MM.1S (cell line): ENCODE measurements at regions not wholly inside any gene's neighbourhood (a gene's known extent, or its start where the extent isn't known, plus 50 kb on each side); places are given as distances from the start of the nearest gene placed in this dataset.

Source experiments
- DNase-seq: peaks from one replicate; pipeline ENCODE4 v3.0.0-alpha.2; 2015
- H2AFZ ChIP-seq: fragments of 300-600 bp; sonication (generic); 2 replicates; pipeline ENCODE4 v1.6.0; 2016; ENCODE audit warnings: antibody characterized with exemption, low read length
- H3F3A ChIP-seq: fragments of 300-600 bp; sonication (generic); 2 replicates; pipeline ENCODE4 v1.6.1; 2016; ENCODE audit warnings: mild to moderate bottlenecking, antibody characterized with exemption, low read length, moderate library complexity, mixed read lengths; ENCODE audit not compliant: insufficient read depth
- H3K27ac ChIP-seq: fragments of 300-600 bp; sonication (generic); 2 replicates; pipeline ENCODE4 v1.5.1; 2016; ENCODE audit warnings: mild to moderate bottlenecking, low read length
- H3K27me3 ChIP-seq: fragments of 300-600 bp; sonication (generic); replicated peaks from 2 replicates; pipeline ENCODE4 v1.6.0; 2016; ENCODE audit warnings: low read length; ENCODE audit not compliant: insufficient read depth
- H3K36me3 ChIP-seq: fragments of 300-600 bp; sonication (generic); replicated peaks from 2 replicates; pipeline ENCODE4 v1.6.1; 2016; ENCODE audit warnings: mild to moderate bottlenecking, low read length, mixed read lengths; ENCODE audit not compliant: insufficient read depth
- H3K4me1 ChIP-seq: fragments of 300-600 bp; sonication (generic); 2 replicates; pipeline ENCODE4 v1.6.1; 2016; ENCODE audit warnings: low read length, mixed read lengths
- H3K4me2 ChIP-seq: fragments of 300-600 bp; sonication (generic); 2 replicates; pipeline ENCODE4 v1.6.0; 2016; ENCODE audit warnings: low read depth, low read length
- H3K4me3 ChIP-seq: fragments of 300-600 bp; sonication (generic); 2 replicates; pipeline ENCODE4 v1.5.1; 2016; ENCODE audit warnings: low read length, mixed read lengths
- H3K79me2 ChIP-seq: fragments of 300-600 bp; sonication (generic); 2 replicates; pipeline ENCODE4 v1.6.1; 2016; ENCODE audit warnings: mixed run types, low read length, mixed read lengths
- H3K9ac ChIP-seq: fragments of 300-600 bp; sonication (generic); 2 replicates; pipeline ENCODE4 v1.6.1; 2016; ENCODE audit warnings: low read length, mixed read lengths
- H3K9me2 ChIP-seq: fragments of 300-600 bp; sonication (generic); replicated peaks from 2 replicates; pipeline ENCODE4 v1.6.1; 2016; ENCODE audit warnings: mild to moderate bottlenecking, low read length, mixed read lengths; ENCODE audit not compliant: insufficient read depth
- H3K9me3 ChIP-seq: fragments of 300-600 bp; sonication (generic); replicated peaks from 2 replicates; pipeline ENCODE4 v1.6.1; 2016; ENCODE audit warnings: mild to moderate bottlenecking, low read length, mixed read lengths; ENCODE audit not compliant: insufficient read depth
- H4K20me1 ChIP-seq: fragments of 300-600 bp; sonication (generic); 2 replicates; pipeline ENCODE4 v1.6.1; 2016; ENCODE audit warnings: mild to moderate bottlenecking, low read length, moderate library complexity, mixed read lengths; ENCODE audit not compliant: insufficient read depth
- EZH2 ChIP-seq: fragments of 300-600 bp; sonication (generic); optimal IDR thresholded peaks from 2 replicates; pipeline ENCODE3; 2017; ENCODE audit warnings: low read depth, mild to moderate bottlenecking, antibody characterized with exemption, low read length, mixed read lengths
- EZH2phosphoT487 ChIP-seq: fragments of 300-600 bp; sonication (generic); IDR thresholded peaks from 2 replicates; pipeline ENCODE4 v1.6.1; 2018; ENCODE audit warnings: antibody characterized with exemption, low read length
- TF ChIP-seq, protein P1 (sequence below): fragments of 300-600 bp; sonication (generic); IDR thresholded peaks from 2 replicates; pipeline ENCODE4 v1.5.1; 2016; ENCODE audit warnings: antibody characterized with exemption, low read length, mixed read lengths

DNA sequence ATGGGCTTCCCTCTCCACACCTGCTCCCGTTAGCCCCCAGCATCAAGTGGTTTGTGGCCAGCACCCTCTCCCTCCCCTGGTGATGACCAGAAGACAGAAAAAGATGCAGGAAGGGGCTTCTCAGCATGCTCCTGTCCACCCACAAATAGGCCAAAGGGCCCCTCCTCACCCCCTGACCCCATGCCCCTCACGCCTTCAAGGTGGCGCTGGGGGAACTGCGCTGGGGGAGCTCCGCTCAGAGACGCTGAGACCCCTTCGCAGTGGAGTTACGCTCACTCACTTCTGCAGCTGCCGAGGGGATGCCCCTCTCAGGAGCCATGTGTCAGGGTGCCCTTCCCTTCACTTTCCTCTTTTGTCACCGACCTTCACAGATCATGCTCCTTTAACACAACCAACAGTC is 92.0 kb downstream of the PSMB1 start:
- no peak overlapping the region for H3K9ac ChIP-seq
- H3F3A ChIP-seq: no peaks in the 10 kb centered on the region
- no peaks in the 10 kb centered on the region for H3K9me2 ChIP-seq
- H2AFZ ChIP-seq: no peak overlapping the region
- H3K4me2 ChIP-seq: no peak overlapping the region
- H3K27ac ChIP-seq: no peak overlapping the region
- H3K4me3 ChIP-seq: no peak overlapping the region
- no peaks in the 10 kb centered on the region for H3K9me3 ChIP-seq
- H3K36me3 ChIP-seq: no peaks in the 10 kb centered on the region
- no peaks in the 10 kb centered on the region for H3K4me1 ChIP-seq
- H4K20me1 ChIP-seq: no peaks in the 10 kb centered on the region
- no peak for TF ChIP-seq EZH2
- TF ChIP-seq EZH2phosphoT487: no peak
- TF ChIP-seq, protein P1, sequence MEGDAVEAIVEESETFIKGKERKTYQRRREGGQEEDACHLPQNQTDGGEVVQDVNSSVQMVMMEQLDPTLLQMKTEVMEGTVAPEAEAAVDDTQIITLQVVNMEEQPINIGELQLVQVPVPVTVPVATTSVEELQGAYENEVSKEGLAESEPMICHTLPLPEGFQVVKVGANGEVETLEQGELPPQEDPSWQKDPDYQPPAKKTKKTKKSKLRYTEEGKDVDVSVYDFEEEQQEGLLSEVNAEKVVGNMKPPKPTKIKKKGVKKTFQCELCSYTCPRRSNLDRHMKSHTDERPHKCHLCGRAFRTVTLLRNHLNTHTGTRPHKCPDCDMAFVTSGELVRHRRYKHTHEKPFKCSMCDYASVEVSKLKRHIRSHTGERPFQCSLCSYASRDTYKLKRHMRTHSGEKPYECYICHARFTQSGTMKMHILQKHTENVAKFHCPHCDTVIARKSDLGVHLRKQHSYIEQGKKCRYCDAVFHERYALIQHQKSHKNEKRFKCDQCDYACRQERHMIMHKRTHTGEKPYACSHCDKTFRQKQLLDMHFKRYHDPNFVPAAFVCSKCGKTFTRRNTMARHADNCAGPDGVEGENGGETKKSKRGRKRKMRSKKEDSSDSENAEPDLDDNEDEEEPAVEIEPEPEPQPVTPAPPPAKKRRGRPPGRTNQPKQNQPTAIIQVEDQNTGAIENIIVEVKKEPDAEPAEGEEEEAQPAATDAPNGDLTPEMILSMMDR: no peak
- DNase-seq: no peak
- no peaks in the 10 kb centered on the region for H3K27me3 ChIP-seq
- H3K79me2 ChIP-seq: no peaks in the 10 kb centered on the region

DNA sequence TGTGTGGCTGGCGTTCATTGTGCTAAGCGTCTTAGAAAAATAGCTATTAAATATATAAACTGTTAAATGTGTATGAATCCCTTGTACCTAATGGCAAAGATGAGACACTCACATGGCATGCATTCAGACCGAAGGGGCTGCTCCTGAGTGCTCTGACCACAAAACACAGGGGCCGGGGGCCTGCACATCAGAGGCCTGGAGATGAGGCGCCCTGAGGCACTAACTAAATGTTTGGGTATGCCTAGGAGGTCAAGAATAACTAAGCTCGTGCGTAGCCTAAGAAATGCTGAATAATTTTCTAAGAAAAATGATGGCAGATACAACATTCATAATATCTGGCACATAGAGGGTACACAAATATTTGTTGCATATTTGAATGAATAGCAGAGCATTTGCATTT is 92.5 kb downstream of the PSMB1 start:
- H3F3A ChIP-seq: no peaks in the 10 kb centered on the region
- H3K9me3 ChIP-seq: no peaks in the 10 kb centered on the region
- DNase-seq: no peak
- no peaks in the 10 kb centered on the region for H3K9me2 ChIP-seq
- no peak overlapping the region for H3K27ac ChIP-seq
- no peaks in the 10 kb centered on the region for H3K79me2 ChIP-seq
- H3K4me1 ChIP-seq: no peaks in the 10 kb centered on the region
- H3K9ac ChIP-seq: no peak overlapping the region
- H3K36me3 ChIP-seq: no peaks in the 10 kb centered on the region
- H3K4me3 ChIP-seq: no peak overlapping the region
- H2AFZ ChIP-seq: no peak overlapping the region
- H3K4me2 ChIP-seq: no peak overlapping the region
- H3K27me3 ChIP-seq: no peaks in the 10 kb centered on the region
- TF ChIP-seq EZH2phosphoT487 (no peak), EZH2 (no peak)
- TF ChIP-seq, protein P1: no peak
- H4K20me1 ChIP-seq: no peaks in the 10 kb centered on the region

DNA sequence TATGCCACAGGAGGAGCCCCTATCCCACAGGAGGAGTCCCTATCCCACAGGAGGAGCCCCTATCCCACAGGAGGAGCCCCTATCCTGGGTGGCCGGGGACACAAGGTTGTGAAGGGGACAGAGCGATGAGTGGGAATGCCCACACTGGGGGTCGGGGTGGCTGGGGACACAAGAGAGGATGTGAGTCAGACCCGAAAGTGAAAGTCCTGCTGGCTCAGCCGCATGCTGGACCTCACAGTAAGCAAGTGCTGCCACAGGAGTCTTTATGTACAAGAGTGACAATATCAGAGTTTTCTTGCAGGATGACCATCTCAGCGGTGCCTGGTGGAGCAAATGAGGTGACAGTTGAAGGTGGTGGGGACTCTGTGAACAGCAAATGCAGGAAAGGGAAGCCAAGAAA is 93.7 kb downstream of the PSMB1 start:
- Histone ChIP-seq H3K9ac (no peak overlapping the region), H3K27me3 (no peaks in the 10 kb centered on the region), H4K20me1 (no peaks in the 10 kb centered on the region), H3K4me3 (no peak overlapping the region), H3K4me2 (peak overlapping the region; percentile 21; the same call in 1 of the 2 replicates), H2AFZ (no peak overlapping the region), H3F3A (no peaks in the 10 kb centered on the region), H3K9me2 (no peaks in the 10 kb centered on the region), H3K9me3 (no peaks in the 10 kb centered on the region), H3K27ac (no peak overlapping the region), H3K79me2 (no peaks in the 10 kb centered on the region), H3K4me1 (no peaks in the 10 kb centered on the region), H3K36me3 (no peaks in the 10 kb centered on the region)
- DNase-seq: peak; percentile 23
- TF ChIP-seq EZH2phosphoT487 (no peak), EZH2 (no peak)
- TF ChIP-seq, protein P1: no peak
